HUES64 (cell line): ENCODE measurements at regions not wholly inside any gene's neighbourhood (a gene's known extent, or its start where the extent isn't known, plus 50 kb on each side); places are given as distances from the start of the nearest gene placed in this dataset.
"Not testable (repeated sequence)": the region's sequence is repeated elsewhere in the genome, so short reads cannot be mapped to it uniquely, and the experiment has no call there.

Source experiments
- H3K27ac ChIP-seq: 2 replicates; pipeline ENCODE4 v1.7.0; 2013; ENCODE audit warnings: low read depth, low read length, inconsistent platforms
- H3K27me3 ChIP-seq: 2 replicates; pipeline ENCODE4 v1.6.1; 2013; ENCODE audit warnings: mild to moderate bottlenecking, low read length; ENCODE audit not compliant: insufficient read depth
- H3K36me3 ChIP-seq: 2 replicates; pipeline ENCODE4 v1.6.1; 2013; ENCODE audit warnings: mild to moderate bottlenecking, low read length; ENCODE audit not compliant: insufficient read depth
- H3K4me1 ChIP-seq: 2 replicates; pipeline ENCODE4 v1.6.1; 2013; ENCODE audit warnings: mild to moderate bottlenecking, low read length, moderate library complexity; ENCODE audit not compliant: insufficient read depth
- H3K4me3 ChIP-seq: 2 replicates; pipeline ENCODE4 v1.5.1; 2013; ENCODE audit warnings: mild to moderate bottlenecking, low read length, moderate library complexity
- H3K9ac ChIP-seq: 2 replicates; pipeline ENCODE4 v1.6.1; 2013; ENCODE audit warnings: mild to moderate bottlenecking, low read depth, low read length
- H3K9me3 ChIP-seq: 2 replicates; pipeline ENCODE4 v1.6.1; 2013; ENCODE audit warnings: low read depth, low read length; ENCODE audit not compliant: insufficient read depth
- WGBS: fragments of 150-250, 120-280 bp; methylation state at CpG from one replicate; pipeline ENCODE4 v1.1.7; 2013; ENCODE audit warnings: missing lambda C conversion rate; 5-methylcytosine and 5-hydroxymethylcytosine counted together

GRCh38 chr7:86987834-86988233 is 71.6 kb downstream of the ELAPOR2 start:
- WGBS, result over 99% methylated on average over 4 of the region's 4 CpGs
- H3K4me3 ChIP-seq, H3K36me3 ChIP-seq, H3K9ac ChIP-seq, H3K27ac ChIP-seq, H3K9me3 ChIP-seq, H3K27me3 ChIP-seq, H3K4me1 ChIP-seq: not testable (repeated sequence)

- not testable (repeated sequence) for H3K4me3 ChIP-seq
- WGBS, result 98% methylated on average over 2 of the region's 3 CpGs
Observed at GRCh38 chr7:86987358-86987757, 72.1 kb downstream of the ELAPOR2 start.

GRCh38 chr7:86985342-86985741 is 74.1 kb downstream of the ELAPOR2 start:
- H3K9me3 ChIP-seq, H3K4me1 ChIP-seq, H3K9ac ChIP-seq, H3K27ac ChIP-seq, H3K27me3 ChIP-seq, H3K36me3 ChIP-seq, H3K4me3 ChIP-seq: not testable (repeated sequence)
- 92% methylated on average over 3 of the region's 3 CpGs for WGBS

More at GRCh38 chr7:86987358-86987757, 72.1 kb downstream of the ELAPOR2 start:
- H3K36me3 ChIP-seq, H3K9ac ChIP-seq, H3K9me3 ChIP-seq, H3K27me3 ChIP-seq, H3K4me1 ChIP-seq, H3K27ac ChIP-seq: not testable (repeated sequence)

GRCh38 chr7:86983654-86984053 is 75.8 kb downstream of the ELAPOR2 start:
- WGBS, result no CpG with 5 or more reads among the region's 1 CpG
- H3K27ac ChIP-seq, H3K4me3 ChIP-seq, H3K4me1 ChIP-seq, H3K36me3 ChIP-seq, H3K27me3 ChIP-seq, H3K9ac ChIP-seq, H3K9me3 ChIP-seq: not testable (repeated sequence)

- 94% methylated on average over 9 of the region's 9 CpGs for WGBS
- not testable (repeated sequence) for H3K9ac ChIP-seq, H3K4me1 ChIP-seq, H3K4me3 ChIP-seq, H3K9me3 ChIP-seq, H3K36me3 ChIP-seq, H3K27ac ChIP-seq, H3K27me3 ChIP-seq
Observed at GRCh38 chr7:86981937-86982336, 77.5 kb downstream of the ELAPOR2 start.

GRCh38 chr7:86981127-86981526 is 78.3 kb downstream of the ELAPOR2 start:
- no peaks in the 10 kb centered on the region for H3K27me3 ChIP-seq
- no peak overlapping the region for H3K4me3 ChIP-seq
- WGBS, result 85% methylated on average over 2 of the region's 2 CpGs
- H3K36me3 ChIP-seq, result no peaks in the 10 kb centered on the region
- no peak overlapping the region for H3K9ac ChIP-seq
- H3K27ac ChIP-seq, result no peak overlapping the region
- H3K9me3 ChIP-seq, result 0 out of 2 replicates have a peak, but pooled peaks cover 4% of the 10 kb centered on the region
- peaks cover 3% of the 10 kb centered on the region for H3K4me1 ChIP-seq

- H3K27me3 ChIP-seq, result no peaks in the 10 kb centered on the region
- WGBS, result 90% methylated on average over 3 of the region's 3 CpGs
- no peak overlapping the region for H3K27ac ChIP-seq
- H3K4me1 ChIP-seq, result peaks cover 12% of the 10 kb centered on the region
- H3K36me3 ChIP-seq, result no peaks in the 10 kb centered on the region
- 0 out of 2 replicates have a peak, but pooled peaks cover 4% of the 10 kb centered on the region for H3K9me3 ChIP-seq
- no peak overlapping the region for H3K9ac ChIP-seq
- no peak overlapping the region for H3K4me3 ChIP-seq
Observed at GRCh38 chr7:86980223-86980622, 79.2 kb downstream of the ELAPOR2 start.

- 0 out of 2 replicates have a peak, but pooled peaks cover 4% of the 10 kb centered on the region for H3K9me3 ChIP-seq
- peaks cover 12% of the 10 kb centered on the region for H3K4me1 ChIP-seq
- no peak overlapping the region for H3K4me3 ChIP-seq
- 100% methylated on average over 2 of the region's 3 CpGs for WGBS
- H3K9ac ChIP-seq, result no peak overlapping the region
- no peak overlapping the region for H3K27ac ChIP-seq
- no peaks in the 10 kb centered on the region for H3K27me3 ChIP-seq
- no peaks in the 10 kb centered on the region for H3K36me3 ChIP-seq
Observed at GRCh38 chr7:86978808-86979506, 80.5 kb downstream of the ELAPOR2 start.

GRCh38 chr7:86976958-86977357 is 82.5 kb downstream of the ELAPOR2 start:
- no peaks in the 10 kb centered on the region for H3K9me3 ChIP-seq
- H3K9ac ChIP-seq, result no peak overlapping the region
- WGBS, result 85% methylated on average over 3 of the region's 3 CpGs
- no peaks in the 10 kb centered on the region for H3K36me3 ChIP-seq
- H3K4me1 ChIP-seq, result peaks cover 24% of the 10 kb centered on the region
- H3K27me3 ChIP-seq, result no peaks in the 10 kb centered on the region
- no peak overlapping the region for H3K27ac ChIP-seq
- H3K4me3 ChIP-seq, result no peak overlapping the region

GRCh38 chr7:86975914-86976313 is 83.5 kb downstream of the ELAPOR2 start:
- Histone ChIP-seq H3K4me1 (peaks cover 27% of the 10 kb centered on the region), H3K9me3 (no peaks in the 10 kb centered on the region), H3K27me3 (no peaks in the 10 kb centered on the region), H3K4me3 (no peak overlapping the region), H3K36me3 (no peaks in the 10 kb centered on the region), H3K9ac (no peak overlapping the region), H3K27ac (no peak overlapping the region)
- WGBS, result 56% methylated on average over 1 of the region's 1 CpG

GRCh38 chr7:86975449-86975848 is 84.0 kb downstream of the ELAPOR2 start:
- WGBS, result 100% methylated on average over 1 of the region's 1 CpG
- Histone ChIP-seq H3K4me1 (peaks cover 27% of the 10 kb centered on the region), H3K27ac (no peak overlapping the region), H3K9ac (no peak overlapping the region), H3K9me3 (no peaks in the 10 kb centered on the region), H3K4me3 (no peak overlapping the region), H3K36me3 (no peaks in the 10 kb centered on the region), H3K27me3 (no peaks in the 10 kb centered on the region)

GRCh38 chr7:86972072-86972471 is 87.4 kb downstream of the ELAPOR2 start:
- H3K4me1 ChIP-seq, result peaks cover 47% of the 10 kb centered on the region
- H3K9ac ChIP-seq, result no peak overlapping the region
- 88% methylated on average over 2 of the region's 2 CpGs for WGBS
- no peaks in the 10 kb centered on the region for H3K36me3 ChIP-seq
- no peaks in the 10 kb centered on the region for H3K27me3 ChIP-seq
- no peaks in the 10 kb centered on the region for H3K9me3 ChIP-seq
- peak overlapping the region; percentile 69 for H3K27ac ChIP-seq
- no peak overlapping the region for H3K4me3 ChIP-seq
